Spinal cord (tissue), 9 donors: ENCODE measurements at regions not wholly inside any gene's neighbourhood (a gene's known extent, or its start where the extent isn't known, plus 50 kb on each side); places are given as distances from the start of the nearest gene placed in this dataset.

Source experiments
- DNase-seq, 6 donors: peaks; one replicate each; pipeline versions ENCODE4 v3.0.0 to v3.0.0-alpha.2; 2013 to 2015; ENCODE audit warnings: low spot score in 6 of 6, low read depth in 4 of 6
- H3K27ac ChIP-seq: one replicate; pipeline ENCODE4 v1.5.1; 2013; ENCODE audit warnings: low read depth, low read length, control low read depth
- H3K27me3 ChIP-seq: one replicate; pipeline ENCODE4 v1.6.1; 2013; ENCODE audit warnings: low read length; ENCODE audit not compliant: control insufficient read depth, insufficient read depth
- H3K36me3 ChIP-seq: one replicate; pipeline ENCODE4 v1.6.1; 2013; ENCODE audit warnings: low read length; ENCODE audit not compliant: control insufficient read depth, insufficient read depth
- H3K4me1 ChIP-seq: one replicate; pipeline ENCODE4 v1.6.1; 2013; ENCODE audit warnings: low read length; ENCODE audit not compliant: control insufficient read depth, insufficient read depth
- H3K4me3 ChIP-seq: one replicate; pipeline ENCODE4 v1.5.1; 2013; ENCODE audit warnings: low read depth, low read length, control low read depth
- H3K9me3 ChIP-seq: one replicate; pipeline ENCODE4 v1.6.1; 2013; ENCODE audit warnings: low read length; ENCODE audit not compliant: control insufficient read depth, insufficient read depth
- WGBS: methylation state at CpG from one replicate; pipeline ENCODE4 v1.1.5; 2013; ENCODE audit warnings: missing lambda C conversion rate; ENCODE audit not compliant: insufficient coverage; 5-methylcytosine and 5-hydroxymethylcytosine counted together
- donor health status: healthy.

DNA sequence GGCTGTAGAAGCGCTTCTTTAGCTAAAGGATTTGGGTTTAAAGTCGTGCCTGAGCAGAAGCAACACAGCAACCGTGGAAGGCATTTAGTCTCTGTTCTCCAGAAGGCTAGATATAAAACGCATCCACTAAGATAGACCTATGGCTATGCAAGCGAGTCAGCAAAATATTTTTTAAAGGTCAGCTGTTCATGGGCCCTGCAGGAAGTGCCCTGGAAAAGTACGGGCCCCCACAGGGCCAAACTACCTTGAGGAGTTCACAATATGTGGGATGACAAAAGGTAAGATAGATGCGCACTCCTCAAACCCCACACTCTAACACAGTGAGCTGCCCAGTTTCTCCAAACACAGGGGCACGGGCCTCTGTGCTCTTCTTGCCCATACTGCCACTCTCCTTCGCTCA is 261.6 kb downstream of the VPS13C start:
- Histone ChIP-seq H3K4me3 (no peak overlapping the region), H3K27me3 (no peaks in the 10 kb centered on the region), H3K27ac (no peak overlapping the region), H3K36me3 (no peaks in the 10 kb centered on the region), H3K4me1 (no peaks in the 10 kb centered on the region), H3K9me3 (peaks cover 4% of the 10 kb centered on the region)
- DNase-seq = no peak
- WGBS = 94% methylated on average over 6 of the region's 9 CpGs

DNA sequence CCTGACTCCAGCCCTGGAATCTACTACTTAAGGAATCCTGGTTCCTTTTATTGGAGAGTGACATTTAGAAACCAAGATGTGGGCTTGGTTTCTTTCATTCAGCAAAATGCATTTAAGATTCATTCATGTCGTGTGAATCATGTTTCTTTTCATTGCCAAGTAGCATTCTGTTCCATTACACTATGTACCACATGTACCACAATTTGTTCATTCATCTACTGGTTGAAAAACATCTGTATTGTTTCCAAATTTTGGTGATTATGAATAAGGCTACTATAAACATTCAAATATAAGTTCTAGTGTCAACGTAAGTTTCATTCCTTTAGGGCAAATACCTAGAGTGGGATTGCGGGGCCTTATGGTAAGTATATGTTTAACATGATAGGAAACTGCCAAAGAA is 264.2 kb downstream of the VPS13C start:
- WGBS = no CpG with 5 or more reads among the region's 3 CpGs
- Histone ChIP-seq H3K27ac (no peak overlapping the region), H3K4me3 (no peak overlapping the region), H3K4me1 (no peaks in the 10 kb centered on the region), H3K36me3 (no peaks in the 10 kb centered on the region), H3K9me3 (peaks cover 4% of the 10 kb centered on the region), H3K27me3 (no peaks in the 10 kb centered on the region)
- DNase-seq = no peak

DNA sequence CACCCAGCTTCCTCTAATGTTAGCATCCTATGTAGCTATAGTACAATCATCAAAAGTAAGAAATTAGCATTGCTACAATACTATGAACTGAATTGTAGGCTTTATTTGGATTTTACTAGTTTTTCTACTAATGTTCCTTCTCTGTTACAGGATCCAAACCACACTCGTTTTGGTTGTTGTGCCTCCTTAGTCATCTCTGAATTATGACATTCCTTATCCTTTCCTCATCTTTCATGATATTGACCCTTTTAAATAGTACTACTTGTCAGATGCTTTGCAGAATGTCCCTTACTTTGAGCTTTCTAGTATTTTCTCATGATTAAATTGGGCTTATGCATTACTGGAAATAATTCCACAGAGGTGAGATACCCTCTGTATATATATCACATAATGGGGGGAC is 265.4 kb downstream of the VPS13C start:
- H3K4me3 ChIP-seq = no peak overlapping the region
- H3K36me3 ChIP-seq = no peaks in the 10 kb centered on the region
- H3K4me1 ChIP-seq = no peaks in the 10 kb centered on the region
- H3K27me3 ChIP-seq = no peaks in the 10 kb centered on the region
- WGBS = 83% methylated on average over 1 of the region's 1 CpG
- no peak overlapping the region for H3K27ac ChIP-seq
- peaks cover 4% of the 10 kb centered on the region for H3K9me3 ChIP-seq
- DNase-seq = no peak

DNA sequence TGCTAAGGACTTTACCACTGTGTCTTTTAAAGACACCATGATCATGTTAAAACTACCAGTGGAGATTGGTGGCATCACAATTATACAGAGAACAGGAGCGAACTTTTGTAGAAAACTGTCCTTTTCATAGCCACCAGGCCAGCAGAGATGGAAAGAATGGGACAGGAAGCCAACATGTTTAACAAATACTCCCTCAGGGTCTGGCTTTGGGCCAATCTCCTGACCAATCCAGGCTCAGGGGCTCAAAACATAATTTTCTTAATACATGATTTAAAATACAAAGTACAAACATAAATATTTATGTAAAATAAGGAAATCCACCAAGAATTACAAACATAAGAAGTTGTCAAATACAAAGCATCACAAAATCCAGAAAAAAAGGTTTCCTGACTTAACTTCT is 266.0 kb downstream of the VPS13C start:
- Histone ChIP-seq H3K27me3 (no peaks in the 10 kb centered on the region), H3K4me1 (no peaks in the 10 kb centered on the region), H3K4me3 (no peak overlapping the region), H3K27ac (no peak overlapping the region), H3K9me3 (peaks cover 3% of the 10 kb centered on the region), H3K36me3 (no peaks in the 10 kb centered on the region)
- DNase-seq = no peak
- no CpG with 5 or more reads among the region's 1 CpG for WGBS

DNA sequence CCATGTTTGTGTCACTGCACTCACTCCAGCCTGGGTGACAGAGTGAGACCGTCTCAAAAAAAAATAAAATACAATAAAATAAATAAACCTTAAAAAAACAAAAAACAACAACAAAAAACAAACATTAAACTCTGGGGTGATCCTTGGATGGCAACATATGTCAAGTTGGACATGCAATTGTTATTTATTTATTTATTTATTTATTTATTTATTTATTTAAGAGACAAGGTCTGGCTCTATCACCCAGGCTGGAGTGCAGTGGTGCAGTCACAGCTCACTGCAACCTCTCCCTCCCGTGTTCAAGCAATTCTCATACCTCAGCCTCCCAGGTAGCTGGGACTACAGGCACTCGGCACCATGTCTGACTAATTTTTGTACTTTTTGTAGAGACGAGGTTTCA is 275.5 kb downstream of the VPS13C start:
- peaks cover 4% of the 10 kb centered on the region for H3K9me3 ChIP-seq
- no peaks in the 10 kb centered on the region for H3K36me3 ChIP-seq
- no peak overlapping the region for H3K4me3 ChIP-seq
- H3K27ac ChIP-seq = no peak overlapping the region
- no peaks in the 10 kb centered on the region for H3K4me1 ChIP-seq
- no peak for DNase-seq
- no peaks in the 10 kb centered on the region for H3K27me3 ChIP-seq
- 93% methylated on average over 2 of the region's 4 CpGs for WGBS

DNA sequence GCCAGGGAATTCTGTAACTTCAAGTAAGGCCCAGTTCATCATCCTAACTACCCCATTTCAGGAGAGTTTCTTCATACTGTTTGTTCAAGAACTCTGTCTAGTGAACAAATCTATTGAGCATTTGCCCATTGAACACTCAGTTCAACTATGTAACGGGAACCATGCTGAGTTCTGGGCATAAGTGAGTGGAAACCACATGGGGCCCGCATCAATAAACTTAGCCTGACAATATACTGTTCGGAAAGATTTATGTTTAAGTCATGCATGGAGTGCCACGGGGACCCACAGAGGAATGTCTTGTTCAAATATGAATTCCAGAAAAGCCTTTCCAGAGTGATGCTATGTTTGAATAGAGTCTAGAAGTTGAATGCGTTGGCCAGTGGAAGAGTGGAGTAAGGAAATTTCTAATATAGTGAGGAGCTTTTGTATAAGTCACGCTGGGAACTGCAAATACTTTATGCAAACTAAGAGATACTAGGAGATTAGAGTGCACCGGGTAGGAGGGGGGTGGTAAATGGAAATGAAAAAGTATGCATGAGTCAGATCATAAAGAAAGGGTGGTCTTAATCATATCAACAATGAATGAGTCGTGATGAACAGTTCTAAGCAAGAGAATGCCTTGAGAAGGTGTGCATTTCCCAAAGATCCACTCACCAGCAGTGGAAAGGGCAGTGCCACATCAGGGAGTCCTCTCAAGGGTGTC is 279.8 kb downstream of the VPS13C start:
- H3K4me3 ChIP-seq = no peak overlapping the region
- no peaks in the 10 kb centered on the region for H3K9me3 ChIP-seq
- no peaks in the 10 kb centered on the region for H3K4me1 ChIP-seq
- peak in 2 of 6 donors; percentile 11 to 31 for DNase-seq
- H3K27ac ChIP-seq = no peak overlapping the region
- WGBS = 64% methylated on average over 7 of the region's 8 CpGs
- H3K36me3 ChIP-seq = no peaks in the 10 kb centered on the region
- H3K27me3 ChIP-seq = no peaks in the 10 kb centered on the region

GRCh38 chr15:61777689-61778088 is 282.6 kb downstream of the VPS13C start:
- Histone ChIP-seq H3K4me1 (no peaks in the 10 kb centered on the region), H3K27ac (no peak overlapping the region), H3K9me3 (no peaks in the 10 kb centered on the region), H3K36me3 (no peaks in the 10 kb centered on the region), H3K27me3 (no peaks in the 10 kb centered on the region), H3K4me3 (no peak overlapping the region)
- 32% methylated on average over 2 of the region's 4 CpGs for WGBS
- no peak for DNase-seq

DNA sequence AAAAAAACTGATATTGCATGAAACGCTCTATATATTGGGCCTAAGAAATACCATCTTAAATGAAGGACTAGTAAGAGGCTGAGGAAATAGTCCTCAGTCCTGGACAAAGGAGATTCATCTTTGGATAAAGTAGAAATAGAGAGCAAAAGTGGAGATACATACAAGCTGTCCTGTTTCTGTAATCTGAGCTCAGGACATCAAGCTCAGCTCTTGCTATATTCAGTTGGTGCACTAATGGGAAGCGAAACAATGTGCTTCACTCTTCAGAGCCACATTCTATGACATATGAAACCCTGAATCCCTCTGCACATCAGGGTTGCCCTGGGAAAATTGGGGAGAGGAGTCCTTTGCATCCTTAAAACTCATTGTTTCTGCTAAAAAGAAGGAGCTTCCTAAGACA is 290.7 kb downstream of the VPS13C start:
- H3K36me3 ChIP-seq = no peaks in the 10 kb centered on the region
- peaks cover under 1% of the 10 kb centered on the region for H3K4me1 ChIP-seq
- peaks cover 2% of the 10 kb centered on the region for H3K9me3 ChIP-seq
- H3K27ac ChIP-seq = no peak overlapping the region
- no peaks in the 10 kb centered on the region for H3K27me3 ChIP-seq
- DNase-seq = no peak
- no CpG with 5 or more reads among the region's 2 CpGs for WGBS
- no peak overlapping the region for H3K4me3 ChIP-seq

DNA sequence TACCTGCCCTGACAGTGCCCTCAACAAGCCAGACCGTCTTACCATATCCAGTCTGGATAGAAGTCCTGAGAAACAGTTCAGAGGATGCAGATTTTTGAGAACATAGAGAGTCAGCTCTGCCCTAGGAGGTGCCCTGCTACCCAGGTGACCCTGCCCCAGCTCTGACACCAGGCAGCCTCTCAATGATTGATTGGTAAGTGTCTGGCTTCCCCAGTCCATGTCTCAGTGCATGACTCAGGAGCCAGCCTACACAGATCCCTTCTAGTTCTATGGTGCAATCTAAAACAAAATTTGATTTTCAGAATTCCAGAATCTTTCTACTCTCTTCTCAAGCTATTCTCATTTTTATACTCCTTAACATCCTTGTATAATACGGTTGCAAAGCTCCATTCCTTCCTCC is 292.1 kb downstream of the VPS13C start:
- WGBS = no CpG with 5 or more reads among the region's 2 CpGs
- Histone ChIP-seq H3K9me3 (peaks cover 2% of the 10 kb centered on the region), H3K27ac (no peak overlapping the region), H3K36me3 (no peaks in the 10 kb centered on the region), H3K27me3 (no peaks in the 10 kb centered on the region), H3K4me1 (peaks cover 3% of the 10 kb centered on the region), H3K4me3 (no peak overlapping the region)
- no peak for DNase-seq

DNA sequence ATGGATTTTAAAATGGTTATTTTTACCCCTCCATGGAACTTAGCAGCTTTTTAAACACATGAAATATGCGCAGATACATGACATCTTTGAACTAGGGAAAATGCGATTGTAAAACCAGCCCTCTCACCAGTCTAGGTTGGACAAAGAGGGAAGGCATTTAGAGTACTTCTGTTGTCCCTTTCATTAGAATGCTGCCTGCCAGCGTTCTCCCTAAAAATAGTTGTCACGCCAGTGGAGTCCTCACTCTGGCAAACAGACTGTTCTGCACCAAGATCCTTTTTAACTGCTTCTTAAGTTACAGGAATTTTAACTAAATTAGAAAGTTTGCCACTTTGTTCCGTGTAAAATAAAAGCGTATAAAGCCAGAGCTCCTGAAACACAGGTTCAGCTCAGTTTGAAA is 295.3 kb downstream of the VPS13C start:
- DNase-seq = peak in 2 of 6 donors; percentile 20 to 42
- H3K4me1 ChIP-seq = peaks cover 3% of the 10 kb centered on the region
- 47% methylated on average over 3 of the region's 6 CpGs for WGBS
- H3K36me3 ChIP-seq = no peaks in the 10 kb centered on the region
- H3K9me3 ChIP-seq = no peaks in the 10 kb centered on the region
- no peaks in the 10 kb centered on the region for H3K27me3 ChIP-seq
- H3K4me3 ChIP-seq = no peak overlapping the region
- H3K27ac ChIP-seq = peak overlapping the region; percentile 27
